ENCODE measurements at regions not wholly inside any gene's neighbourhood (a gene's known extent, or its start where the extent isn't known, plus 50 kb on each side); places are given as distances from the start of the nearest gene placed in this dataset.

DNA sequence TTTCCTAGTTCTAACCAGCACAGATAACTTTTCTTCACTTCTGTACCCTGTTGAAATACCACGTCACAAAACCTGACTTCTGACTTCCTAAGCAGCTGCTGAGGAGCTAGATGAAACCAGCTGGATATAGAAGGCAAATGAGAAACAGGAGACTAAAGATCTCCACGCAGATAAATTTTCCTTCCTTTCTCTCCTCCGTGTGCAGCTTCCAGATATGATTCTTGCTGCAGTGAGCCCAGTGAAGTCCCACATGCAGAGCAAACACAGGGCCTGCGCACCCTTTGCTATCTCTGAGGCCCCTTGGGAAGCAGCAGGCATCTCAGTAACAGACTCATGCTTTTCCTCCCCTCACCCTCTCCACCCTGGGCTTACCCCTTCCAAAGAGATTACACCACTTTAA is 1638.3 kb downstream of the MAT2B start:
- Mint-ChIP-seq H3K9me3 (peaks cover 4% of the 10 kb centered on the region), H3K27ac (no peak overlapping the region), H3K27me3 (no peaks in the 10 kb centered on the region), H3K4me1 (ENCODE audit: low read depth) (no peaks in the 10 kb centered on the region), H3K36me3 (ENCODE audit: low read depth) (no peaks in the 10 kb centered on the region), H3K4me3 (no peak overlapping the region)

GRCh38 chr5:165149431-165149830 is 1644.0 kb downstream of the MAT2B start:
- H3K4me3 Mint-ChIP-seq = no peak overlapping the region
- H3K4me1 Mint-ChIP-seq (ENCODE audit: low read depth) = no peaks in the 10 kb centered on the region
- H3K27me3 Mint-ChIP-seq = no peaks in the 10 kb centered on the region
- H3K27ac Mint-ChIP-seq = no peak overlapping the region
- peaks cover 4% of the 10 kb centered on the region for H3K9me3 Mint-ChIP-seq
- no peaks in the 10 kb centered on the region for H3K36me3 Mint-ChIP-seq (ENCODE audit: low read depth)

- Mint-ChIP-seq H3K9me3 (peaks cover 4% of the 10 kb centered on the region), H3K36me3 (ENCODE audit: low read depth) (no peaks in the 10 kb centered on the region), H3K4me3 (no peak overlapping the region), H3K27me3 (no peaks in the 10 kb centered on the region), H3K4me1 (ENCODE audit: low read depth) (no peaks in the 10 kb centered on the region), H3K27ac (no peak overlapping the region)
Measured at GRCh38 chr5:165152058-165152457, 1646.6 kb downstream of the MAT2B start.

- H3K27me3 Mint-ChIP-seq = no peaks in the 10 kb centered on the region
- H3K36me3 Mint-ChIP-seq (ENCODE audit: low read depth) = no peaks in the 10 kb centered on the region
- H3K9me3 Mint-ChIP-seq = peaks cover 8% of the 10 kb centered on the region
- no peak overlapping the region for H3K27ac Mint-ChIP-seq
- no peaks in the 10 kb centered on the region for H3K4me1 Mint-ChIP-seq (ENCODE audit: low read depth)
- H3K4me3 Mint-ChIP-seq = no peak overlapping the region
Measured at GRCh38 chr5:165157219-165157618, 1651.8 kb downstream of the MAT2B start.

DNA sequence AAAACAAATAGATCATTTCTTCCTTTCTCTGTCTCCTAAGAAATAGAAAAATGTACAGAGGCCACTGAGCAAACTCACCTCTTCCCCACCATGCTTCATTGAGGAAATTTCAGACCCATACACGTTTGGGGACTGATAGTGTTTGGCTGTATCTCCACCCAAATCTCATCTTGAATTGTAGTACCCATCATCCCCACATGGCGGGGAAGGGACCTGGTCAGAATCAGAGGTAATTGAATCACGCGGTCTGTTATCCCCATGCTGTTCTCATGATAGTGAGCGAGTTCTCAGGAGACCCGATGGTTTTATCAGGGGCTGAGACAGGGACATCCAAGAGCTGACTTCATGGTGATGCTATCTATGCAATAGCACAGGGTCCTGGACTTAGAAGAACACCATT is 1655.8 kb downstream of the MAT2B start:
- H3K9me3 Mint-ChIP-seq = peaks cover 13% of the 10 kb centered on the region
- H3K27ac Mint-ChIP-seq = no peak overlapping the region
- no peaks in the 10 kb centered on the region for H3K36me3 Mint-ChIP-seq (ENCODE audit: low read depth)
- H3K27me3 Mint-ChIP-seq = no peaks in the 10 kb centered on the region
- no peaks in the 10 kb centered on the region for H3K4me1 Mint-ChIP-seq (ENCODE audit: low read depth)
- no peak overlapping the region for H3K4me3 Mint-ChIP-seq

- no peaks in the 10 kb centered on the region for H3K4me1 Mint-ChIP-seq (ENCODE audit: low read depth)
- no peak overlapping the region for H3K4me3 Mint-ChIP-seq
- H3K36me3 Mint-ChIP-seq (ENCODE audit: low read depth) = no peaks in the 10 kb centered on the region
- H3K9me3 Mint-ChIP-seq = peaks cover 10% of the 10 kb centered on the region
- no peaks in the 10 kb centered on the region for H3K27me3 Mint-ChIP-seq
- no peak overlapping the region for H3K27ac Mint-ChIP-seq
Measured at GRCh38 chr5:165163861-165164260, 1658.4 kb downstream of the MAT2B start.

DNA sequence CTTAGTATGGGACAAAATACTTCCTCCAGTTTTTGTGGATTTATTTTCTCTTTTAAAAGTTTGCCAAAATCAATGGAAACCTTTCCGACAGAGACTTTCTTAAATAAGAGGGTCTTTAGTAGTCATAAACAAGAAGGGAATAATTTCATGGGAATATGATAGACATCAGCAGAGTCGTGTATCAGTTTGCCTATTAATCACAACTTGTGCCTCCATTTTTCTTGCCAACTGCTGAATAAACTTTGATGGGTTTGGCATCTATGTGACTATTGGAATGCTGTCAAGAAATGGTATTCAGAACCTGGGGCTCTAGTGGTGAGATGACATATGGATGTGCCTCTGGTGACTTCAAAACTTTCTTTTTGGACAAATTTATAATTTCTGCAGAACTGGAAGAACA is 1668.2 kb downstream of the MAT2B start:
- Mint-ChIP-seq H3K4me1 (ENCODE audit: low read depth) (no peaks in the 10 kb centered on the region), H3K27ac (no peak overlapping the region), H3K9me3 (peaks cover 3% of the 10 kb centered on the region), H3K27me3 (no peaks in the 10 kb centered on the region), H3K4me3 (no peak overlapping the region), H3K36me3 (ENCODE audit: low read depth) (no peaks in the 10 kb centered on the region)

- no peaks in the 10 kb centered on the region for H3K36me3 Mint-ChIP-seq (ENCODE audit: low read depth)
- H3K27me3 Mint-ChIP-seq = no peaks in the 10 kb centered on the region
- no peak overlapping the region for H3K4me3 Mint-ChIP-seq
- H3K4me1 Mint-ChIP-seq (ENCODE audit: low read depth) = no peaks in the 10 kb centered on the region
- H3K9me3 Mint-ChIP-seq = no peaks in the 10 kb centered on the region
- H3K27ac Mint-ChIP-seq = no peak overlapping the region
Measured at GRCh38 chr5:165175041-165175440, 1669.6 kb downstream of the MAT2B start.

GRCh38 chr5:165184183-165184582 is 1678.8 kb downstream of the MAT2B start:
- H3K27me3 Mint-ChIP-seq = no peaks in the 10 kb centered on the region
- H3K4me1 Mint-ChIP-seq (ENCODE audit: low read depth) = no peaks in the 10 kb centered on the region
- no peaks in the 10 kb centered on the region for H3K36me3 Mint-ChIP-seq (ENCODE audit: low read depth)
- H3K9me3 Mint-ChIP-seq = peaks cover 22% of the 10 kb centered on the region
- H3K27ac Mint-ChIP-seq = no peak overlapping the region
- H3K4me3 Mint-ChIP-seq = no peak overlapping the region

DNA sequence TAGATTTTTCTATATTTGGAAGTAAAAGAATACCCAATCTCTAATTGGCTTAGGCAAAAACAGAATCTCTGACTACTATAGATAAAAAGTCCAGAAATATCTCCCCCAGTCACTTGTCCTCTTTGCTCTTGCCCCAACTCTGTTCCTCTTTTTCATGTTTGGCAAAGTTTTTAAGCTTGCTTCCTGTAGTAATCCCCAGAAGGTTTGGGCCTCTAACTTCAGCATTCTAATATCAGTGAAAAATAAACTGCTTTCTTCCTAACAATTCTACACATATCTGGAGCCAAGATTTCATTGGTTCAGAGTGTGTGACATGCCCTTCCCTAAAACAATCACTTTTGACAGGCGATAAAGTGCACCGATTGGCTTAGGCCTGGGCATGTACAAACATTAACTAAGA is 1680.3 kb downstream of the MAT2B start:
- Mint-ChIP-seq H3K4me1 (ENCODE audit: low read depth) (no peaks in the 10 kb centered on the region), H3K27ac (no peak overlapping the region), H3K27me3 (no peaks in the 10 kb centered on the region), H3K4me3 (no peak overlapping the region), H3K36me3 (ENCODE audit: low read depth) (no peaks in the 10 kb centered on the region), H3K9me3 (peaks cover 22% of the 10 kb centered on the region)

GRCh38 chr5:165187815-165188214 is 1682.4 kb downstream of the MAT2B start:
- Mint-ChIP-seq H3K27me3 (no peaks in the 10 kb centered on the region), H3K4me3 (no peak overlapping the region), H3K9me3 (peaks cover 22% of the 10 kb centered on the region), H3K36me3 (ENCODE audit: low read depth) (no peaks in the 10 kb centered on the region), H3K27ac (no peak overlapping the region), H3K4me1 (ENCODE audit: low read depth) (no peaks in the 10 kb centered on the region)

DNA sequence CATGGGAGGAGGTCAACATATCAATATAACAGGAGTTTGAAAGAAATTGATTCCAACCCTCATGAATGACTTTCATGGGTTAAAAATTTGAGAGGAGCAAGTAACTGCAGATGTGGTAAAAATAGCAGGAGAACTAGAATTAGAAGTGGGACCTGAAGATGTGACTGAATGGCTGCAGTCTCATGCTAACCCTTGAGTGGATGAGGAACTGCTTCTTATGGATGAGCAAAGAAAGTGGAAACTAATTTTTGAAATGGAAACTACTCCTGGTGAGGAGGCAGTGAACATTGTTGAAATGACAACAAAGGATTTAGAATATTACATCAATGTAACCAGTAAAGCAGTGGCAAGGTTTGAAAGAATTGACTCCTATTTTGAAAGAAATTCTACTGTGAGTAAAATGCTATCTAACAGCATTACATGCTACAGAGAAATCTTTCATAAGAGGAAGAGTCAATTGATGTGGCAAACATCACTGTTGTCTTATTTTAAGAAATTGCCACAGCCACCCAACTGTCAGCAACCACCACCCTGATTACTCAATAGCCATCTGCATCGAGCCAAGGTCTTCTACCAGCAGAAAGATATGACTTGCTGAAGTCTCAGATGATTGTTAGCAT is 1683.2 kb downstream of the MAT2B start:
- no peaks in the 10 kb centered on the region for H3K27me3 Mint-ChIP-seq
- H3K4me1 Mint-ChIP-seq (ENCODE audit: low read depth) = no peaks in the 10 kb centered on the region
- no peaks in the 10 kb centered on the region for H3K36me3 Mint-ChIP-seq (ENCODE audit: low read depth)
- no peak overlapping the region for H3K4me3 Mint-ChIP-seq
- no peak overlapping the region for H3K27ac Mint-ChIP-seq
- H3K9me3 Mint-ChIP-seq = peaks cover 16% of the 10 kb centered on the region

DNA sequence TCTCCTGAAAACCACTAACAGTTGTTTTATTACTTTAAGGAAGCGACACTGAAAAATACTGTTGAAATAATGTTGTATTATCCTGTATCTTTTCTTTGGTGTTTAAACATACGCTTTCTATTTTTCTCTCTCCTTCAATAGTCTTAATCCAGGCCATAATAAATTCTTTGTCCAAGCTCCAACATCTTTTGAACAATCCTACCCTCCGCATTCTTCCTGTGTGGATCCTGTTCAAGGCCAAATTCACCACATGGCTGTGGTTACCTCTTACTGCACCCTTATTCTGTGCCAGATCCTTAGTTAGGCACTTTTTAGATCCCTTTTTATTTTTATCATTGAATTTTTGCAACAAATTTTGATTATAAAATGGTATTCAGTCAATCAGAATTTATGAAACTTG is 1691.5 kb downstream of the MAT2B start:
- Mint-ChIP-seq H3K27me3 (no peaks in the 10 kb centered on the region), H3K27ac (no peak overlapping the region), H3K4me3 (no peak overlapping the region), H3K9me3 (no peaks in the 10 kb centered on the region), H3K4me1 (ENCODE audit: low read depth) (no peaks in the 10 kb centered on the region), H3K36me3 (ENCODE audit: low read depth) (no peaks in the 10 kb centered on the region)

DNA sequence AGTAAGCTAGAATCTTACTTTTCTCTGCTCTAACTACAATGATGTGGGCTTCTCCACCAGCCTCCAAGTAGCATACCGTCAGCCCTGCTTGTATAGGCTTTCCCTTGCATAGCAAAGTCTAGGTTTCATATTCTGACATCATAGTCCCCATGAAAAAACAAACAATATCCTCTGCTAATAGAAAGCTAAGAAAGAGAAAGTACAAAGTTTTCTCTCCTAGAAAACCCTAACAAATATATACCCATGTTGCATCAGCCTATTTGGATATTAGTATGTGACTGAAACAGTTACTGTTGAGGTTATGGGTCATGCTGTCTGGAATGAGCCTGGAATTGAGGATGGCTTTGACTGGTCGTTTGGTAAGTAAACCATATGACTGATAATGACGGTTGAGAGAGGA is 1696.0 kb downstream of the MAT2B start:
- H3K27me3 Mint-ChIP-seq = no peaks in the 10 kb centered on the region
- no peak overlapping the region for H3K4me3 Mint-ChIP-seq
- H3K9me3 Mint-ChIP-seq = no peaks in the 10 kb centered on the region
- no peaks in the 10 kb centered on the region for H3K36me3 Mint-ChIP-seq (ENCODE audit: low read depth)
- no peaks in the 10 kb centered on the region for H3K4me1 Mint-ChIP-seq (ENCODE audit: low read depth)
- no peak overlapping the region for H3K27ac Mint-ChIP-seq

- H3K27me3 Mint-ChIP-seq = no peaks in the 10 kb centered on the region
- H3K36me3 Mint-ChIP-seq (ENCODE audit: low read depth) = no peaks in the 10 kb centered on the region
- no peaks in the 10 kb centered on the region for H3K4me1 Mint-ChIP-seq (ENCODE audit: low read depth)
- H3K4me3 Mint-ChIP-seq = no peak overlapping the region
- no peak overlapping the region for H3K27ac Mint-ChIP-seq
- no peaks in the 10 kb centered on the region for H3K9me3 Mint-ChIP-seq
Measured at GRCh38 chr5:165201771-165202518, 1696.5 kb downstream of the MAT2B start.

GRCh38 chr5:165202519-165202910 is 1697.1 kb downstream of the MAT2B start:
- Mint-ChIP-seq H3K4me3 (no peak overlapping the region), H3K9me3 (no peaks in the 10 kb centered on the region), H3K27me3 (no peaks in the 10 kb centered on the region)

More at GRCh38 chr5:165202519-165202910, 1697.1 kb downstream of the MAT2B start:
- H3K4me1 Mint-ChIP-seq (ENCODE audit: low read depth) = no peaks in the 10 kb centered on the region
- no peak overlapping the region for H3K27ac Mint-ChIP-seq
- H3K36me3 Mint-ChIP-seq (ENCODE audit: low read depth) = no peaks in the 10 kb centered on the region
